HG03432 (cell line): ENCODE measurements at regions not wholly inside any gene's neighbourhood (a gene's known extent, or its start where the extent isn't known, plus 50 kb on each side); places are given as distances from the start of the nearest gene placed in this dataset.

Experiments used
- ATAC-seq: cut with Tn5 transposase; IDR thresholded peaks from one replicate; pipeline ENCODE4 v1.9.1; 2021; ENCODE audit warnings: mild to moderate bottlenecking, moderate library complexity; ENCODE audit not compliant: unreplicated experiment

DNA sequence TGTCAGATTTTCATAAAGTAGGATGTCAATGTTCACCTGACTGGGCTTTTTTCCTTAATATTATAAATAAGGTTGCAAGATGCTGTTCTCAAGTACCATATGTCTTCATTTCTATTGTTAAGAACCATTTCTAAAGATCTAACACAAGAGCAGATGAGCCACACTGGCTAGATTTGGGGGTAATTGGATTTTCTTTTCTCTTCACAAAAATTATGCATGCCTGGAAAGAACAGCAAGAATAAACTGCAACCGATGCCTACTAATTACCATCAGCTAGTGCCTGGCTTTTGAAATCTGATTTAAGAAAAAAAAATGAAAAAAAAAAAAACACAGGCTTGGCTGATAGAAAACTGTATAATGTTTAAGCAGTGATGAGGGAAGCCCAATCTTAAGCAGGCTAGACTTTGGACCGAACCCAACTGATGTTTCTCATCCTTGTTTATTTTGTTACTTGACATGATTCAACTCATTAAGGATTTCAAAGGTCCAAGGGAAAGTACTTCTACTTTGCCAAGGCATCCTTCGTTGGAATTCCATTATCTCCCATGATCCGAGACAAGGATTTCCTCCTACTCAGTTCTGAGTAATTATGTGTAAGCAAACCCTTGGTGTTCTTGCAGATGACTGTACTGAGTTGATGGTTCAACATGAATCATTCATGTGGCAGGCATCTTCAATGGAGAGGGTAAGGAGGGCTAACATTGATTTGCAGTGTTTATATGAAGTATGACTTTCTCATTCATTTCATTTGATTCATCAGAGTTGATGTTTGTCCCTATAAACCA, 300.5 kb downstream of the SPRY2 start:
- ATAC-seq: no peak

DNA sequence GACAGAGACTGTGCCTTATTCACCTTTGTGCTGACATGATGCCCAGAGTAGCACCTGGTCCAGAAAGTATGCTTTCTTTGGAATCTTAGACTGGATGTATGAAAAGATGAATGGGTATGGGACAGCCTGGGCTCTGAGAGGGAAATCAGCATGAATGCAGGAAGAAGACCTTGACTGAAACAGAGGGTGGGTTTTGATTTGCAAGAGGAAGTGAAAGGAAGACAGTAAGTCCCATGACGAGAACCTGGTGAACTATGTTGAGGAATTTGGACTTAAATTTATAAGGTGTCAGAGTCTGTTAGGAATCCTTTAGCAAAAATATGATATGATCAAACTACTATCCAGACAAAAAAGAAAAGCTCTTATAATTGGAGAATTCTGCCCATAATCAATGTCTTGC, 301.9 kb downstream of the SPRY2 start:
- ATAC-seq: peak; percentile 71

DNA sequence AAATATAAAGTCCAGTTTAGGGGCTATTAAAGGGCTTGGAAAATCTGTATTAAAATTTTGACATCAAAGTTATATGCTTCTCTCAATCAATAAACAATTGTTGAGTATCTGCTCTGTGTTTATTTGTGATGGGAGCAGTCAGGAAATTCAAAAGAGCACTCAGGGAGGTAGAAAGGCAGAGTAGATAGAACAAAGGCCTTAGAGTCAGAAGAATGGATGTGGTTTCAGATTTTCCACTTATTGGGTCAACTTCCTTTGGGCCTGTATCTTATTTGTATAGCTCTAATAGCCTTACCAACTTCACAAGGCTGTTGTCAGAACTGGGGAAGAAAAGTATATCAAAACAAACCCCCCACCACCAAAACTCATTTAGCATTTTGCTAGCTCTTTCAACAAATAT, 302.6 kb downstream of the SPRY2 start:
- no peak for ATAC-seq

DNA sequence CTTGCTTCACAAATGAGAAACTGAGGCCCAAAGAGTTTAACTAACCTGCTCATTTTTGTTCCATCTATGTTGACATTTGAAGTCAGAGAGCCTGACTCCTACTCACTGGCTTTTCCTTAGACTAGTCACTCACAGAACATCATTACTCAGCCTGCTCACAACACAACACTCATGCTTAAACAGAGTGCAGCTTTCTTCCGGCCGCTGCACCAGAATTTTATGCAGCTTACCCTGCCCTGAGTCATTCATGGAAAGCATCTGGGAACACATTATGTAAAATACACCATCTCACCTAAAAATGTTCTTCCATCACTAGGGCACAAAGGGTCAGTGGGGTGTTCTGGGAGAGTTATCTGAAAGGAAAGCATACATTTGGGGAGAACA, 303.4 kb downstream of the SPRY2 start:
- peak; percentile 83 for ATAC-seq

DNA sequence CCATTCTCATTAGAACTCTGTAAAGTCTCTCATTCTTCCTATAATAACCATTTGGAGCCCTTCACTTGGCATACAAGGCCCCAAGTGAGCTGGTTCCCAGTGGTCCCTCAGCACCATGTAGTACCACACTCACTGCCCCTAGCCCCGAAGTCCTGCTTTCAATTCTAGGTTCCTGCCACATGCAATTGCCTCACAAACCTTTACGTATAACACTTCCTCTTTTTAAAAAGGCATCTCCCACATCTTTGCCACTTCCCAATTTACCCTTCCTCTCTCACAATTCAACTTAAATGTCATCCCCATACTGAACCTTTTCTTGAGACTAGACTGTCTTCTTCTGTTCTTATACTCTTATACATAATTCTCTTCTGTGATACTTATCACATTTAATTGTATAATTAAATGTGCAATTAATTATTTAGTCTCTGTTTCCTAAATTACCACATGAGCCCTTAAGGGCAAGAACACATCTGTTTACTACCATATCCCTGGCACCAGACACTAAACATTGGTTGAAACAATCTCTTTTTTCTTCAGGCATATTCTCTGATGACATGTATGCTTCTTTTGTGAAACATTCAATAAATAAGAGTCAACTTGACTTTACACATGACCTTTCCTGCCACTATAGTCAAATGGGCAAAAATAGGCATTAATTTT, 304.0 kb downstream of the SPRY2 start:
- ATAC-seq: peak; percentile 40

DNA sequence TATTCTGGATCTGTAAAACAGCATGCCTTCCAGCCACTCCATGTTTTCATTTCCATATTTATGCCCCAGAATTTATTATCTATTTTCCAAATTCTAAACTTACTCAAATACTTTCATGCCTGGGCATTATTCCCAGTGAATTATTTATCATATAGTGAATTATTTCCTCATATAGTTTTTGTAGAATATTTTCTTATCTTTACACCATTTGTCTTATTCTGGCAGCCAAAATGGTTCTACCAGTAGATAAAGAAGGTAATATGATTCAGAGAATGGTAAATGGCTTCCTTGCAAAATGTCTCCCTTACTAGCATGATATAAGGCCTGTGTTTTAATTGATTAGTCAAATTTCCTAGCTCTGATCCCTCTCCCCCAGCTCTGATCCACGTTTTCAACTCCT, 305.8 kb downstream of the SPRY2 start:
- no peak for ATAC-seq

DNA sequence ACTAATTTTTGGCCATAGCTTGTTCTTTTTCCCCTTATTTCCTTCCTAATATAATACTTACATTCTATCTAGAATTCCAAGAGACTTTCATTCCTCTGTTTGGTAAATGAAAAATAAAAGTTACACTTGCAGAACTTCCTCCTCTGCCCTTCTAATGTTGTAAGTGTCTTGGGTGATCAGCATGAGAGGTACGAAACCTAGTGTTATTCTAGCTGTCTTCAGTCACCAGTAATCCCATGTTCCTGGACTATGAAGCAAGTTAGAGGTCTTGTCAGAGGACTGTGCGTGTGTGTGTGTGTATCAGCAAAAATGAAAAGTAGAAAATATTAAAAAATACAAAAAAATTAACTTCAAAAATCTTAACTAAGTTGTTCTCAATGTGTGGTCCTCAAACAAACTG, 307.0 kb downstream of the SPRY2 start:
- ATAC-seq: no peak

DNA sequence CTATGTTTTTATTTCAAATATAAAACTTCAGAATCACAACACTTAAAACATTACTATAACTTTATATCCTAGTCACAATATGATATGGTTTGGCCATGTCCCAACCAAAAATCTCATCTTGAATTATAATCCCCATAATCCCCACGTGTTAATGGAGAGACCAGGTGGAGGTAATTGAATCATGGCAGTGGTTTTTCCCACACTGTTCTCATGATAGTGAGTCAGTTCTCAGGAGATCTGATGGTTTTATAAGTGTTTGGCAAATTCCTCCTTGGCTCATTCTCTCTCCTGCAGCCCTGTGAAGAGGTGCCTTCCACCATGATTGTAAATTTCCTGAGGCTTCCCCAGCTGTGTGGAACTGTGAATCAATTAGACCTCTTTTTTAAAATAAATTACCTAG, 307.6 kb downstream of the SPRY2 start:
- no peak for ATAC-seq

DNA sequence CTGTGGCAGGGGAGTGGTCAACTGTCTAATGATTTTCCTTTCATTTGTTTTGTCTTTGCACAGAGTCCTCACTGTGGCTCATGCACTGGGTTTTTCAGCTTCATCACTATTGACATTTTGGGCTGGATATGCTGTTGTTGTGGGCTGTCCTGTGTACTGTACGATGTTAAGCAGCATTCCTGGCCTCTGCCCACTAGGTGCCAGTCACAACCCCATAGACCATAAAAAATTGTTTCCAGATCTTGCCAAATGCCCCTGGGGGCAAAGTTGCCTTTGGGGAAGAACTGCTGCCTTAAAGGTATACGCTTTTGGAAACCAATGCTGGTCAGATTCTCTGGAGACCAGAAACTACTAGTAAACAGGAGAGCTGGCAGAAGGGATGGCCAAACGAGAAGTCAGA, 310.4 kb downstream of the SPRY2 start:
- ATAC-seq: peak; percentile 75

DNA sequence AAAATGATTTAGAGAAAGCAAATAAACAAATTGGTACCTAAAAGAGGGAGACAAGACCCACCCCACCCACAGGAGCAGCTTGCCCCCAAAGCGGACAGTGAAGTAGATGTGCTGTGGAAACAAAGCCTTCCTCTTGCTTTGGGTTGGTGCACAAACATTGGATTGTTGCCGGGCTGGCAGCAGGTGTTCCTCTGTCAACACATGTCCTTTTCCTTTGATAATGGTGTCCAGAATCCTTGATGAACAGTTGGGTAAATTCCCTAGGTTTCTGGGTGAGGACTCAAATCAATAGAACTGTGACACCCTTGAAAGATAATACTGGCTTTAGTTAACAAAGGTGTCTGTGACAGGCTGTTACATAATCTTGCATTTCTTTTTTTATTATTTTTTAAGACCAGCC, 311.8 kb downstream of the SPRY2 start:
- no peak for ATAC-seq

DNA sequence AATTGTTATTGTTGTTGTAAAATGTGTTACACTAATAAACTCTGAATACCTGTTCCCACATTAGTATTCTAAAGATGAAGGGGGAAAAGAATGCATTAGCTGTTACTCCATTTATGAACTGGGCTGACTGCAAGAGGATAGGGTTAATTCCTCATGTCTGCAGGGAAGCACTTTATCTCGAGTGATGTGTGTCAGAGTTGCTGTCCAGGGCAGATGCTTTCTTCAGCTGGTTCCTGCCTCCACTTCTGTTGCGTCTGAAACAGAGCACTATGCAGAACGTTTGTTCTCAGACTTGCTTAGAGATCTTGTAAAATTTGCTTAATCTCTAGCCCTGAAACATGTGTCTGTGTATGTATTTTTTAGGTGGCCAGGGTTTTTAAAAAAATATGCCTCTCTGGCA, 318.8 kb downstream of the SPRY2 start:
- ATAC-seq: no peak

DNA sequence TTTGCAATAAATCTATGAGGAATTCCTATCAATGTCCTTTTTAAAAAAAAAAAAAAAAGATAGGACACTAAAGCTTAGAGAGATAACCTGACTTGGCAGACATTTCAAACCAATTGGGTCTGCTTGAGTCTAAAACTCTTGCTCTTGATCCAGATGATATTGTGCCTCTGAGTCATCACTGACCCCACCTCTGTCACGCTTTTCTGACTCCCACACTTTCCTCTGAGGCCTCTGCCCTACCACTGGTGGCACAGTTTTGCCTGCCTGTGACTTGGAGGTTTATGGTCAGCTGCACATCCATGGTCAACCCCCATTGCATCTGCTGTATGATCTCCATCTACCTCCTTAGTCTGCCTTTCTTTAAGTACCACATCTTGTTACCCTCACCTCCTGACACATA, 328.7 kb downstream of the SPRY2 start:
- peak; percentile 90 for ATAC-seq

DNA sequence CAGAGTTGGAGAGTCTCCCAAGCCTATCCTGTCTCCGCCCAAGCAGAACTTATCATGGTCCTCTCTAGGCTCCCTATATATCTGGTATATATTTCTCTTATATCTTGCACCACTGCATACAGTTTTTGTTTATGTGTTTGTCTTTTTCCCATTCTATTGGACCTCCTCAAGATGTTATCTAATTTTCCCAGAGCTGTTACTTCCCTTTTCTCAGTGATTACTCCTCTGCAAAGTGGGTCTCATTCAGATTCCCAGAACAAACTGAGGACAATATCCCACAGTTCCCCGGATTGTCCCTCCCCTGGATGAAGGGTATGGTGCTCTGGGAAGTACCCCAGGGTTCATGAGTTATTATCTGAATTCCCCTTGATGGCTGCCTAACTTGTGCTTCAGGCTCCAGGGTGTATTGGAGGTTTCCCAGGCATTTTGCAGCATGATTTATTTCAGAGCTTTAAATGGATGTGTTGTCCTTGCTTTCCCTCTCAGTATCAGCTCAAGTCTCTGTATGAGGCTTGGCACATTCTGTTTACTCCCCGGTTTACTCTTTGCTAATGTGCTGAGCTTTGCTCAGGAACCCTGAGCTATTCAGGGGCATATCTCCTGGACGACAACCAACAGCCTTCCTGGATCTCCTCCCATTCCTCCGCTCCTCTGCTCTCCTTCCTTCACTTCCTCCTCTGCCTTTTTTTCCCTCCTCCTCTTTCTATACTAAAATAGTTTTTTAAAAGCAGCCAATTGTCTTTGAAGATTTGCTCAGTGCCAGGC, 329.3 kb downstream of the SPRY2 start:
- ATAC-seq: no peak

DNA sequence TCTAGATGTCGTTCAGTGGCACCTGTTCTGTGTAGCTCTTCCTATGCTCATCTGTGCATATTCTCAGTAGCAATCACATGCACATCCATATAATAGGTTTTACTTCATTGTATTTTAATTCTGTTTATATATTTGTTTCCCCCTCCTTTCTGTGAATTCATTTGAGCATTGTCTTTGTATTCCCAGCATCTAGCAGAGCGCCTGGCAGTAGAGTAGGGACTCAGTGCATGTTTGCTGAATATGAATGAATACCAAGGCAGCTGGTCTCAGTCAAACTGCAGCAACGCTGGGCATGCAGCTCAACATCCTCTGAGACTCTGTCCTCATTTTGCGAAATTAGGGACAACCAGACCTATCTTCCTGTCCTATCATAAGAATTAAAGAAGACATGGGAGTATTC, 330.1 kb downstream of the SPRY2 start:
- no peak for ATAC-seq

DNA sequence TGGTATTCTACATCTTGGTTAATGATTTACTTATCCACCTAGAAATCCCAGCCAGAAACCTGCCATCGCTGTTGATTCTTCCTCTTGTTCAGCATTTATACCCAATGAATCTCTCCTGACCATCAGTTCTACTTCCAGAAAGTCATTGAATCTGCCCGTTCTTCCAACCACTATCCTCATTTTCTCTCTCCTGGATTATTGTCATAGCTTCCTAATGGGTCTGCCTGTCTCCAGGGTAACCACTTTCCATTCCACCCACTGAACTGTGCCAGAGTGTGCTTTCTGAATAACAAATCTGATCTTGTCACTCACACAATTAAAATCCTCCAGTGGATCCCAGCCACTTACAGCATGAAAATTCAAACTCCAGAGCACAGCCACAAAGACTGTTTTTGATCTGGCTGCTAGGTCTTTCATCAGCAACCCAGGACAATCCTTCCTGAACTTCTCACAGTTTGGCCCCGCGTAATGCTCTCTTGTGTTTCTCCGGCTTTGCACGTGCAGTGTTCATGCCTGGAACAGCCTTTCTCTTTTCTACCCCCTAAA, 330.6 kb downstream of the SPRY2 start:
- no peak for ATAC-seq

DNA sequence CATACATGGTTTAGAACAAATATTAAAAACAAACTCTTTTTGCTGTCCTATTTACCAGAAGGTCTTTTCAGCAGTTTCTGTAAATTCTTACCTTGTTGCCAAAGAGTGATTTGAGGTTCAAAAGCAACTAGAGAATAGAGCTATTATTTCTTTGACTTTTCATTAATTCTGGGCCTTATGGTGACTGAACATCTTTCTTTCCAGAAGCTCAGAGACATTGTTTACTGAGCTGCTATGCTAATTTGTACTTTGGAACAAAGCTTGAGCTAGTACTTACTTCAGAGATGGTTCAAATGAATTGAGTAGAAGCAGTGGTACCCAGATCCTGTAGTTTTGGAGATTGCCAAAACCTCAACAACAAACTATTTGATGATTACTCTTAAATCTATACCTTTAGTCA, 331.2 kb downstream of the SPRY2 start:
- no peak for ATAC-seq

DNA sequence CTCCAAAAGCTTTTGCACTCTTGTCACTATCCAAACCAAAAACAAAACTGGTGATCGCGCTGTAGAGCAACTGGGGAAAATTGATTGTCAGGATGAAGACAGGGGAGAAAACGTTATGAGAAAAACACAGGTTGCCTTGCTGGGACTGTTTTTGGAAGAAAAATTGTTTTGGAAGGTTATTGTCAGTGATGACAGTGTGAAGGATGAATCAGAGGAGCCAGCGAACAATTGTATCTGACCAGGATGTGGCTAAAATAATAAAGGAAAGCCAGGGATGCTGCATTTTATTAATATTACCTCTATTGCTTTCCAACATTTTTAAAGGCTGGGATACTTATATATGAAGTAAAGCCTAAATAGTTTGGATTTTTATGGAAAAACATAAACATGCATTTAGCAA, 334.0 kb downstream of the SPRY2 start:
- no peak for ATAC-seq

DNA sequence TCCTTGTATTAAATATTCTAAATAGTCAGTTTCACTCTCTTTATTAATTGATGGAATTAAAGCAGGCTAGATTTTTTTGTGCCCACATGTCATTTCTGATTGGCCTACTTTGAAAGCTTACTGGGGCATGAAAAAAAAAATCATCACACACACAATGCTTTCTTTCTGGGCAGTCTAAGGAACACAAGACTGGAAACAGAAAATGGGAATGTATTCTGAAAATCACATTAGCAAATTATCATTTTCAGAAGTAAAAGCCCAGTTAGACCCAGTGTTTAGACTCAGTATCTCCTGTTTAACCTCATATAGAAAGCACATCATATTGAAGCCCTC, 339.4 kb downstream of the SPRY2 start:
- ATAC-seq: no peak

DNA sequence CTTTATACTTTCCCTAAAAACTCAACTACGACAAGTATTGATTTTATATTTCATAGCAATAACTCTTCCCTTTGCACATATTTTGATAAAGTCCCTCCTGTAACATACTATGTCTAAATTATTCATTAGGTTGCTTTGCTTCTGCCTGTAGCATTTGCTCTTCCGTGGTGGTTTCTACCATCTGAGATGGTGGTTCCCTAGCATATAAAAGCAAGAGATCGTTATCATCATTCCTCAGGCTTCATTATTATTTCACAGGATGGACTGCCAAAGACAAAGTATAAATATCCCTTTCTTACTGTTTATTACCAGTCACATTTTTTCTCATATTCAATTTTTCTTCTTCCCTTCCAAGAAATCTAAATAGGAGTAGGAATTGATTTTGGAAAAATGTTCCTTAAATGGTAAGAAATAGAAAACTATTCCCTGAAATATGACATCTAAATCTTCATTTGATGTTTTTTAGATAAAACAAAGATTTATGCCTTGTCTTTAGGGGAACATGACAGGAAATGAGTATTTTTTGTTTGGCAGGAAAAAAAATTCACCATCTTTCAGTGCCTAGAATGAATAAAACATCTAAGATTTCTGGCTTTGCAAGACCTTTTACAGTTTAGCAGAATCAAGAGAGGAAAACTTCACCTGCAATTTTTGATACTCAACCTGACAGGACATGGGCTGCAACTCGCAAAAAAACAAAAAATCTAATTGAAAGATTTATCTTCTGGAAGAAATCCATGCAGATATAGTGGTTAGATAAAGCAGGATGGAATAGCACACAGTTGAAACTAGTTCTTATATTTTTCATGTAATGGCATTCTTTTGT, 340.0 kb downstream of the SPRY2 start:
- no peak for ATAC-seq

DNA sequence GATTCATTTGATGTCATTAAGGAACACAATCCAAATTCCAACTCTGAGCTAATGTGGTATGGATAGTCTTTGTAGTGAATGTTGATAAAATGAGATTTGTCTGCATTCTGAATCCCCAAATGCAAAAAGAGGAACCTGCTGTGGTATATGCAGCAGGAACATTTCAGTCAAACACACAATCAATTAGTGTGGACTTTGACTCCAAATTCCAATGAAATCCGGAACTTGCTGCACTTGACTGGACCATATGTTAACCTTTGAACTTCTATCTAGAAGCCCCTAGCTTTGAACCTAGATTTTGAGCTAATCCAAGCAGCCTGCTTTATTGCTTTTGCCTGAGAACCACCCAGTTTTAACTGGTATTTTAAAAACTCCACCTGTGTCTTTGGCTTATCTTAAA, 341.3 kb downstream of the SPRY2 start:
- no peak for ATAC-seq

DNA sequence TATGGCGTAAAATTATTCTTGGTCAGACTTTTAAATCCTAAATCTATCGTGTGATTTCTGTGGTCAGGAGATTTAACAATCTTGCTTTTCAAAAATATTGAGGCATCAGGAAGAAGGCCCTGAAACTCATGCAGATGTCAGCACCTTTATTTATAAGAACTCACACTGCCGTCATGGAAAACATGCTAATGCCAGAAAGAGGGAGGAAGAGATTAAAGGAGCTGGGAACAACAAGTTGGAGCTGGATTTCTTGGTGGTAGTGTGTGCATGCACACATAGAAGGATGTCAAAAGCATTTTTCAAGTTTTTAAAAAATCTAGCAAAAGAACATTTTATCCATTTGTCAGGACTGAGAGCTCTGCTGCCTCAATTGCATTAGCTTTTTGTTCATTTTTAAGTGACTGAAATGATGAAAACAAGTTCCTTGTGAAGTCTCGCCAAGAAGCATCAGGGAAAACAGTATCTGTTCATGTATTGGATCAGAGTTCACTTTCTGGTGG, 342.5 kb downstream of the SPRY2 start:
- no peak for ATAC-seq
